ENCODE measurements at regions not wholly inside any gene's neighbourhood (a gene's known extent, or its start where the extent isn't known, plus 50 kb on each side); places are given as distances from the start of the nearest gene placed in this dataset.
"Not testable (repeated sequence)": the region's sequence is repeated elsewhere in the genome, so short reads cannot be mapped to it uniquely, and the experiment has no call there.

- TF ChIP-seq POLR2A (IDR thresholded peaks at IDR 0.05) (no peak), CTCF (IDR thresholded peaks at IDR 0.05) (no peak)
- Histone ChIP-seq H3K36me3 (replicated peaks in 1 of 2) (no peaks in the 10 kb centered on the region), H3K4me3 (no peak overlapping the region), H3K27ac (no peak overlapping the region), H3K27me3 (no peaks in the 10 kb centered on the region), H3K9me3 (replicated peaks in 1 of 3) (no peaks in the 10 kb centered on the region), H3K4me1 (replicated peaks in 1 of 2) (peaks cover 0 to 7% of the 10 kb centered on the region in 2 donors)
- peak in 4 of 7 donors; percentile 16 to 26 (median 18) for DNase-seq
- intact Hi-C loops (cut with DNase I): no loop called here
- WGBS, 4 donors: 54 to 70% (median 56%) methylated on average over 1 of the region's 1 CpG
These were observed 117.5 kb upstream of the CEP126 start for GRCh38 chr11:101797335-101797734.

GRCh38 chr11:101792814-101793213, 122.0 kb upstream of the CEP126 start:
- intact Hi-C loops (cut with DNase I): no loop called here
- TF ChIP-seq POLR2A (IDR thresholded peaks at IDR 0.05): no peak
- no peak for TF ChIP-seq CTCF (IDR thresholded peaks at IDR 0.05)

GRCh38 chr11:101786916-101787315, 127.9 kb upstream of the CEP126 start:
- no peaks in the 10 kb centered on the region for H3K4me1 ChIP-seq (replicated peaks in 1 of 2)
- no peak overlapping the region for H3K4me3 ChIP-seq
- 54 to 74% (median 60%) methylated on average over 1 of the region's 1 CpG for WGBS, 4 donors
- no peak for DNase-seq
- no peaks in the 10 kb centered on the region for H3K36me3 ChIP-seq (replicated peaks in 1 of 2)
- H3K9me3 ChIP-seq (replicated peaks in 1 of 3): no peaks in the 10 kb centered on the region
- TF ChIP-seq CTCF (IDR thresholded peaks at IDR 0.05) (no peak), POLR2A (IDR thresholded peaks at IDR 0.05) (no peak)
- no peaks in the 10 kb centered on the region for H3K27me3 ChIP-seq
- intact Hi-C loops (cut with DNase I): no loop called here
- no peak overlapping the region for H3K27ac ChIP-seq

More at GRCh38 chr11:101792814-101793213, 122.0 kb upstream of the CEP126 start:
- Histone ChIP-seq H3K4me1 (replicated peaks in 1 of 2) (peaks cover 0 to 7% of the 10 kb centered on the region in 2 donors), H3K27ac (no peak overlapping the region), H3K27me3 (no peaks in the 10 kb centered on the region), H3K36me3 (replicated peaks in 1 of 2) (no peaks in the 10 kb centered on the region), H3K9me3 (replicated peaks in 1 of 3) (no peaks in the 10 kb centered on the region), H3K4me3 (no peak overlapping the region)
- 83 to 93% (median 90%) methylated on average over 2 of the region's 2 CpGs for WGBS, 4 donors
- DNase-seq: no peak

- intact Hi-C loops (cut with DNase I): no loop called here
- H3K4me3 ChIP-seq: no peak overlapping the region
- no peak for DNase-seq
- H3K27ac ChIP-seq: no peak overlapping the region
- no peaks in the 10 kb centered on the region for H3K27me3 ChIP-seq
- H3K4me1 ChIP-seq (replicated peaks in 1 of 2): no peaks in the 10 kb centered on the region
- no peak for TF ChIP-seq POLR2A (IDR thresholded peaks at IDR 0.05)
- TF ChIP-seq CTCF (IDR thresholded peaks at IDR 0.05): no peak
- no peaks in the 10 kb centered on the region for H3K36me3 ChIP-seq (replicated peaks in 1 of 2)
- H3K9me3 ChIP-seq (replicated peaks in 1 of 3): no peaks in the 10 kb centered on the region
These were observed 128.4 kb upstream of the CEP126 start for GRCh38 chr11:101786421-101786820.

- H3K36me3 ChIP-seq (replicated peaks in 1 of 2); intact Hi-C loops (cut with DNase I); DNase-seq; H3K9me3 ChIP-seq (replicated peaks in 1 of 3); H3K4me1 ChIP-seq (replicated peaks in 1 of 2); H3K27me3 ChIP-seq; H3K27ac ChIP-seq; H3K4me3 ChIP-seq: not testable (repeated sequence)
- 68 to 100% (median 76%) methylated on average over 1 of the region's 1 CpG for WGBS, 4 donors
These were observed 135.6 kb upstream of the CEP126 start for GRCh38 chr11:101779167-101779566.
